Neural progenitor cell (in vitro differentiated cells): ENCODE measurements at regions not wholly inside any gene's neighbourhood (a gene's known extent, or its start where the extent isn't known, plus 50 kb on each side); places are given as distances from the start of the nearest gene placed in this dataset.

Experiments used
- EZH2 ChIP-seq: fragments of 200-600 bp; sonication (generic); IDR thresholded peaks from 2 replicates; pipeline ENCODE4 v1.6.1; 2017; ENCODE audit warnings: antibody characterized with exemption, mild to moderate bottlenecking, moderate library complexity
- TF ChIP-seq, protein P1 (sequence below): fragments of 200-600 bp; sonication (generic); IDR thresholded peaks from 2 replicates; pipeline ENCODE4 v1.5.1; 2017; ENCODE audit warnings: antibody characterized with exemption, mild to moderate bottlenecking

DNA sequence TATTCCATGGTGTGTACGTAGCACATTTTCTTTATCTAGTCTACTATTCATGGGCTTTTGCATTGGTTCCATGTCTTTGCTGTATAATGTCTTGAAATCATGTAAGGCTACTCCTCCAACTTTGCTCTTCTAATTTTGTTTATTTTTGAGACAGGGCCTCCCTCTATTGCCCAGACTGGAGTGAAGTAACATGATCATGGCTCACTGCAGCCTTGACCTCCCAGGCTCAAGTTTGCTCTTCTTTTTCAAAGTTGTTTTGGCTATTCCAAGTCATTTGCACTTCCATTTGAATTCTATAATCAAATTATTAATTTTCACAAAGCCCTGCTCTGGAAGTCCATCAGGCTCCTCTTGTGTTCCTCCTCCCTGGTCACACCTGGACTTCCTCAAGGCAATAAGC is 90.2 kb upstream of the SGIP1 start:
- TF ChIP-seq, protein P1, sequence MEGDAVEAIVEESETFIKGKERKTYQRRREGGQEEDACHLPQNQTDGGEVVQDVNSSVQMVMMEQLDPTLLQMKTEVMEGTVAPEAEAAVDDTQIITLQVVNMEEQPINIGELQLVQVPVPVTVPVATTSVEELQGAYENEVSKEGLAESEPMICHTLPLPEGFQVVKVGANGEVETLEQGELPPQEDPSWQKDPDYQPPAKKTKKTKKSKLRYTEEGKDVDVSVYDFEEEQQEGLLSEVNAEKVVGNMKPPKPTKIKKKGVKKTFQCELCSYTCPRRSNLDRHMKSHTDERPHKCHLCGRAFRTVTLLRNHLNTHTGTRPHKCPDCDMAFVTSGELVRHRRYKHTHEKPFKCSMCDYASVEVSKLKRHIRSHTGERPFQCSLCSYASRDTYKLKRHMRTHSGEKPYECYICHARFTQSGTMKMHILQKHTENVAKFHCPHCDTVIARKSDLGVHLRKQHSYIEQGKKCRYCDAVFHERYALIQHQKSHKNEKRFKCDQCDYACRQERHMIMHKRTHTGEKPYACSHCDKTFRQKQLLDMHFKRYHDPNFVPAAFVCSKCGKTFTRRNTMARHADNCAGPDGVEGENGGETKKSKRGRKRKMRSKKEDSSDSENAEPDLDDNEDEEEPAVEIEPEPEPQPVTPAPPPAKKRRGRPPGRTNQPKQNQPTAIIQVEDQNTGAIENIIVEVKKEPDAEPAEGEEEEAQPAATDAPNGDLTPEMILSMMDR: no peak
- no peak for TF ChIP-seq EZH2
